ENCODE measurements at regions not wholly inside any gene's neighbourhood (a gene's known extent, or its start where the extent isn't known, plus 50 kb on each side); places are given as distances from the start of the nearest gene placed in this dataset.

- no peak for TF ChIP-seq CTCF (IDR thresholded peaks at IDR 0.05)
- TF ChIP-seq EZH2phosphoT487 (IDR thresholded peaks at IDR 0.05): no peak
Measured at GRCh38 chr18:38980420-38980819, 1414.8 kb upstream of the CELF4 start.
